Stomach smooth muscle (tissue), 2 donors: ENCODE measurements at regions not wholly inside any gene's neighbourhood (a gene's known extent, or its start where the extent isn't known, plus 50 kb on each side); places are given as distances from the start of the nearest gene placed in this dataset.
"Not testable (repeated sequence)": the region's sequence is repeated elsewhere in the genome, so short reads cannot be mapped to it uniquely, and the experiment has no call there.

Experiments used
- H3K27ac ChIP-seq: one replicate; pipeline ENCODE4 v1.7.0; 2013; ENCODE audit warnings: mild to moderate bottlenecking, low read length, inconsistent platforms
- H3K27me3 ChIP-seq, 2 donors: one replicate each; pipeline ENCODE4 v1.7.0; 2013; ENCODE audit warnings: low read length in 2 of 2; ENCODE audit not compliant: insufficient read depth in 2 of 2, control insufficient read depth in 1 of 2
- H3K36me3 ChIP-seq, 2 donors: one replicate each; pipeline ENCODE4 v1.7.0; 2013; ENCODE audit warnings: low read length in 2 of 2; ENCODE audit not compliant: control insufficient read depth in 2 of 2, insufficient read depth in 2 of 2
- H3K4me1 ChIP-seq: one replicate; pipeline ENCODE4 v1.7.0; 2013; ENCODE audit warnings: low read length; ENCODE audit not compliant: control insufficient read depth, insufficient read depth
- H3K4me3 ChIP-seq, 2 donors: one replicate each; pipeline ENCODE4 v1.7.0; 2013; ENCODE audit warnings: low read length in 2 of 2
- H3K9ac ChIP-seq, 2 donors: one replicate each; pipeline ENCODE4 v1.7.0; 2013; ENCODE audit warnings: low read length in 2 of 2, mild to moderate bottlenecking in 1 of 2
- H3K9me3 ChIP-seq, 2 donors: one replicate each; pipeline ENCODE4 v1.7.0; 2013; ENCODE audit warnings: low read length in 2 of 2; ENCODE audit not compliant: control insufficient read depth in 2 of 2
- donor health status: healthy.
- donor health status: Pancreatic carcinoma.

DNA sequence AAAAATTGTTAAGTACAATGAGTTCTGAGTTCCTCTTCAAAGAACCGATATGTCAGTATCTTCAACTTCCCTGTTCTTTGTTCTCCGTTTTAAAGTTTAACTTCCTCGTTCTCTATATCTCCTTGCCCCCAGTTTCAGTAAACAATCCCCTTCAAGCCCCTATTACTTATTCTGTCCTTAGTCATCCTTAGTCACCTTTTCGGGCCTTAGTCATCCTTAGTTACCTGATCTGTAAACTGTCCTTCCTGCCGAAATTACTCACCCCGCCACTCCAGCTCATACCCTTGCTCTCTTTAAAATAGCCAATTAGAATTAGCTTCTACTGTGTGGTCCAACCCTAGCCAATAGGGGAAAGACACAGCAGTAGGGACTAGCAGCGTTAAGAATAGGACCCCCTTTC, 1165.6 kb downstream of the NSUN3 start:
- Histone ChIP-seq H3K9me3 (no peaks in the 10 kb centered on the region), H3K27ac (no peak overlapping the region), H3K27me3 (no peaks in the 10 kb centered on the region), H3K4me3 (no peak overlapping the region), H3K36me3 (no peaks in the 10 kb centered on the region), H3K9ac (no peak overlapping the region), H3K4me1 (no peaks in the 10 kb centered on the region)

DNA sequence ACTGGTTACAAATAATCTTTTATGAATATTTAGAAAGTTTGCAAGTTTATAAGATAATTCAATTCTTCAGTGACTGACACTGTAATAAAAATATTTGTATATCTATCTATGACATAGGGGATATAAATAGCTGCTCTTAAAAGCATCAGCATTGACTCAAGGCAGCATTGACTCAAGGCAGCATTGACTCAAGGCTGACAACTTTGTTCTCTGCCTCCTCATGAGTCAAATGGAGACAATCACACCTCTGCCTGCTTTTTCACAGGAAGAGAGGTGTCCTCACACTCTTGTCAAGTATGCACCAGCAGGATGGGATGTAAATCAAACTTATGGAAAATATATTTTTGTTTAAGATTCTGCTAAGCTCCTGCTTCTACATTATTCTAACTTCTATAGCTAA, 1173.1 kb downstream of the NSUN3 start:
- H3K4me1 ChIP-seq: no peaks in the 10 kb centered on the region
- H3K27me3 ChIP-seq: no peaks in the 10 kb centered on the region
- no peaks in the 10 kb centered on the region for H3K36me3 ChIP-seq
- H3K27ac ChIP-seq: no peak overlapping the region
- no peak overlapping the region for H3K9ac ChIP-seq
- no peaks in the 10 kb centered on the region for H3K9me3 ChIP-seq
- H3K4me3 ChIP-seq: no peak overlapping the region

DNA sequence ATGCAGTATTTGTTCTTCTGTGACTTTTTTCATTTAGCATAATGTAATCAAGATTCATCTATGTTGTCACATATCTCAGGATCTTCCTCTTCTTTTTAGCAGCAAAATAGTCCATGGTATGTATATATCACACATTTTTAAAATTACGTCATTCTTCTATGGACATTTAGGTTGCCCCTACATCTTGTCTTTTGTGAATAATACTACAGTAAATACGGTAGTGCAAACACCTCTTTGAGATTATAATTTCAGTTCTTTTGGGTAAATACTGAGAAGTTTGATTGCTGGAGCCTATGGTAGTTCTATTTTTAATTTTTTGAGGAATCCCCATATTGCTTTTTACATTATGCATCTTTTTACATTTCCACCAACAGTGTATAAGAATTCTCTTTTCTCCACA, 1174.9 kb downstream of the NSUN3 start:
- Histone ChIP-seq H3K27me3 (no peaks in the 10 kb centered on the region), H3K27ac (no peak overlapping the region), H3K4me3 (no peak overlapping the region), H3K36me3 (no peaks in the 10 kb centered on the region), H3K9ac (no peak overlapping the region), H3K4me1 (no peaks in the 10 kb centered on the region), H3K9me3 (no peaks in the 10 kb centered on the region)

DNA sequence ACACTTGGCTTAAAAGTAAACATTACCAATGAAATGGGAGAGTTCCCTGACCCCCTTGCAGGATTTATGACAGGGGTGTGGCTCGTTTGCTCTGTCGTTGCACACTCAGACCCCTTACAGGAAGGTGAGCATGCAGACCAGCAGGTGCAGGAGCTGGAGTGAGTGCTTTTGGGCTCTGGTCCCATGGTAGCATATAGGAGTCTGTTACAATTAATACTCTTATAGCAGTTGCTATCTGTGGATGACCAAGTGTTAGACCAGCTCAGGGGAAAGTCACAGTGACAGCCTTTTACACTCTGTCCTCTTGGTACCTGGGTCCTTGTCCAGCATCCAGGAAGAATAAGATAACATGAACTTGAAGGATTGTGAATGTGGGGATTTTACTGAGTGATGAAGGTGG, 1177.5 kb downstream of the NSUN3 start:
- Histone ChIP-seq H3K27ac (no peak overlapping the region), H3K36me3 (no peaks in the 10 kb centered on the region), H3K27me3 (no peaks in the 10 kb centered on the region), H3K4me3 (no peak overlapping the region), H3K9me3 (no peaks in the 10 kb centered on the region), H3K4me1 (no peaks in the 10 kb centered on the region), H3K9ac (no peak overlapping the region)

DNA sequence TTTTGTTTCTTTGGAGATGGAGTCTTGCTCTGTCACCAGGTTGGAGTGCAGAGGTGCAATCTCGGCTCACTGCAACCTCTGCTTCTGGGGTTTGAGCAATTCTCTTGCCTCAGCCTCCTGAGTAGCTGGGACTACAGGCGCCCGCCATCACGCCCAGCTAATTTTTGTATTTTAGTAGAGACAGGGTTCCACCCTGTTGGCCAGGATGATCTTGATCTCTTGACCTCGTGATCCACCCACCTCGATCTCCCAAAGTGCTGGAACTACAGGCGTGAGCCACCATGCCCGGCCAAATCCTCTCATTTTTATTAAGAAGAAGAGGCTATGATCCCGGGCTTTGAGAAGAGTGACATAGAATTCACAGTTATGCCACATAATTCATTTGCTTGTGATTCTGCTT, 1178.4 kb downstream of the NSUN3 start:
- not testable (repeated sequence) for H3K27me3 ChIP-seq, H3K9me3 ChIP-seq, H3K4me1 ChIP-seq, H3K4me3 ChIP-seq, H3K27ac ChIP-seq, H3K9ac ChIP-seq, H3K36me3 ChIP-seq

DNA sequence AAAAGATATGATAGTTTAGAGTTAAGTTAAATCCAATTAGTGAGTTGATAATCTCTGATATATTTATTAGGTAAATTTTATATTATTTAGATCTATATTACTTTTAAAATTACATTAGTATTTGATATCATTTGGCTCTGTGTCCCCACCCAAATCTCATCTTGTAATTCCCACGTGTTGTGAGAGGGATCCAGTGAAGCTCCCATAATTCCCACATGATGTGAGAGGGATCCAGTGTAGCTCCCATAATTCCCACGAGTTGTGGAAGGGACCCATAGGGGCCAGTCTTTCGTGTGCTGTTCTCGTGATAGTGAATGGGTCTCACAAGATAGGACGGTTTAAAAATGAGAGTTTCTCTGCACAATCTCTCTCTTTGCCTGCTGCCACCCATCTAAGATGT, 1183.6 kb downstream of the NSUN3 start:
- H3K4me3 ChIP-seq: no peak overlapping the region
- H3K36me3 ChIP-seq: no peaks in the 10 kb centered on the region
- H3K9ac ChIP-seq: no peak overlapping the region
- no peaks in the 10 kb centered on the region for H3K9me3 ChIP-seq
- no peaks in the 10 kb centered on the region for H3K27me3 ChIP-seq
- no peaks in the 10 kb centered on the region for H3K4me1 ChIP-seq
- H3K27ac ChIP-seq: no peak overlapping the region

DNA sequence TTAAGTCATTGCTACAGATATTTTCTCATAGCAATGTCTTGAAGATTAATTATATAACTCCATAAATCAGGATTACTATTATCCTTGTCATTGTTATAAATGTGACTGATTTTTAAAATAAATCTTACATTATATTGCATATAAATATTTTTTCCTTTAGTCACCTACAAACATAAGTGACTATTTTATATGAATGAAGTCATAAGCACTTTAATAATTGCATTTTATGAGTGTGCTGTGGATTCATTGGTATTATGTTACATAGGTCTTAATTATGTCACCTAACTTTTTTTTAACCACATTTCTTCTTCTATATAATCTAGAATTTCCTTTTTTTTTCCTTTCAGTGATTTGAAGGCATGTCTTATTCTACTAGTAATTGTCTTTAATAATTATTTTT, 1191.2 kb downstream of the NSUN3 start:
- H3K27me3 ChIP-seq: no peaks in the 10 kb centered on the region
- H3K4me1 ChIP-seq: no peaks in the 10 kb centered on the region
- H3K9ac ChIP-seq: no peak overlapping the region
- no peak overlapping the region for H3K4me3 ChIP-seq
- H3K36me3 ChIP-seq: no peaks in the 10 kb centered on the region
- H3K9me3 ChIP-seq: no peaks in the 10 kb centered on the region
- H3K27ac ChIP-seq: no peak overlapping the region

DNA sequence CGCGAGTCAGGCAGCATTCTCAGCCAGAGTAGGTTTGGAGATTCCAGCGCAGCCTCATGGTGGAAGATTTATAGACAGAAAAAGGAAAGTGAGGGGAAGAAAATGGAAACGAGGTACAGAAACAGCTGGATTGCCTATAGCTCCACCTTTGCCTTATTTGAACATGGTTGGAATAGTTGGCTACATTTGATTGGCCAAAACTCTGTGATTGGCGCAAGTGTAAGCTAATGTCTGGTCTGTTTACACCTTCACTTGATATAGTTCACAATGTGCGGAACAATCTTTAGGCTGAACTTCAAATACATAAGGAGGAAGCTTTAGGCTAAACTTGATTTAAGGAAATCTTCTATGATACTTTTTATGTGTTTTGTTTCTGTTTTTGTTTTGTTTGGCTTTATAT, 1191.9 kb downstream of the NSUN3 start:
- Histone ChIP-seq H3K4me1 (no peaks in the 10 kb centered on the region), H3K27ac (no peak overlapping the region), H3K4me3 (no peak overlapping the region), H3K9me3 (no peaks in the 10 kb centered on the region), H3K9ac (no peak overlapping the region), H3K27me3 (no peaks in the 10 kb centered on the region), H3K36me3 (no peaks in the 10 kb centered on the region)

DNA sequence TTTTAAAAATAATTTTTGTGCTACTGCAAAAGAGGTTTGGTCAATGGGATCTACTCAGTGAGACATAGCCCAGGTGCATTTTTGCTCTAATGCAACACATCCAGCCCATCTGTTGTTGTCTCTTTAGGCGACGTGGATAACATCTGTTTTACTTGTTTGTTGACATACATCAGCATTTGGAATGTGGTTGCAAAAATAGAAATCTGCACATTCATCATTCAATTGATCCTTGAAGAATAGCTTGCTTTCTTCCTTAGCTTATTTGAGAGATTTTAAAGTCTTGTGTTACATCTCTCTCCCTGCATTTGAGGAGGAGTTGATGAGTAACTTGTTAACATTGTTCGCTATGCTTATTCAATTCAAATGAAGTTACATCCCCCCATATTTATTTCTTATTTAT, 1202.3 kb downstream of the NSUN3 start:
- no peak overlapping the region for H3K4me3 ChIP-seq
- no peaks in the 10 kb centered on the region for H3K27me3 ChIP-seq
- H3K36me3 ChIP-seq: no peaks in the 10 kb centered on the region
- no peaks in the 10 kb centered on the region for H3K9me3 ChIP-seq
- no peak overlapping the region for H3K27ac ChIP-seq
- H3K4me1 ChIP-seq: no peaks in the 10 kb centered on the region
- no peak overlapping the region for H3K9ac ChIP-seq

DNA sequence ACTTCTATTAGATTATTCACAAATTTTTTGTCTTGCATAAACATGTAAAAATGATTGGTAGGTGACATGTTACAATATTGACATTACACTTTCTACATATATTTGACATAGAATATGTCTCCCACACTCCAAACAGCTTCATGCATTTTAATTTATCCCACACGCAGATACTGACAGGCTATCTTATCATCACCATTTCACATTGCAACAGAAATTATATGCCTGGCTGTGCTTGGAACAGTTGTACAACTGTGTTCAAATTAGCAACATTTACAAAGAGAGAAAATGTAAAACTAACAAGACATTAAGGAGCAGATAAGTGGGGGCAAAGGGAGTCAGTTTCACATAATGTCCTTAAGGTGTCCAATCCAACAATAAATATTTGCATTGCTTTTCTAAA, 1208.5 kb downstream of the NSUN3 start:
- Histone ChIP-seq H3K36me3 (no peaks in the 10 kb centered on the region), H3K4me1 (no peaks in the 10 kb centered on the region), H3K27ac (no peak overlapping the region), H3K9me3 (no peaks in the 10 kb centered on the region), H3K4me3 (no peak overlapping the region), H3K9ac (no peak overlapping the region), H3K27me3 (no peaks in the 10 kb centered on the region)

DNA sequence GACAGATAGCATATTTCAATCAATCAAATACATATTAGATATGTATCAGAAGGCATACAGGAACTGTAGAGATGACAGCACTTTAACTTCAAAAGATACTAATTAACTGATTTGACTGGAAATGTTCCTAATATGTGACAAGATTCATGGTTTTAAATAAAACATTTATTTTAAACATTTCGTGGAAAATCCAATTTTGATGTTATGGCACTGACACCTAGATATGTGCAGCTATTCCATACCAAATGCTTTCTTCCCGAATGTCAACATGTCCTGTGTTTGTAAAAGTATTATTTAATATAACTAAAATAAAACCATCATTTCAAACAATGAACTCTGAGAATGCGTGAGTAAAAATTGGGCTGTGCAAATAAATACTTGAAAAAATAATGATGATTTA, 1209.3 kb downstream of the NSUN3 start:
- Histone ChIP-seq H3K36me3 (no peaks in the 10 kb centered on the region), H3K4me3 (no peak overlapping the region), H3K27ac (no peak overlapping the region), H3K9ac (no peak overlapping the region), H3K4me1 (no peaks in the 10 kb centered on the region), H3K27me3 (no peaks in the 10 kb centered on the region), H3K9me3 (no peaks in the 10 kb centered on the region)

DNA sequence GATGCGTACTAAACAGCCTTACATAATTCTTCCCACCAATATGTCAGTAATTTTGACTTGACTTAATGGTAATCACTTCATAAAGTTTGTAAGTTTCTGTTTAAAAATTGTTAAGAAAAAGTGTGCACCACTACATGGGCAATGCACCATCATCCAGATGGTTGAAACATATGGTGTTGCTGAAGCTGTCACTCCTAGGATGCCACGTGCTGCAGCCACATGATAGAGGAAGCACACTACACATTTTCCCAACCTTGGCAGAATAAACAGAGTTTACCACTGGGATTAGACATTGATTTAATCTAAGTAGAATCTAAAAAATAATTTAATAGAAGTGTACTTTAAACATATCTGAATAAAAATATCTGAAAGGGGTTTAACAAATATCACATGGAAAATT, 1209.9 kb downstream of the NSUN3 start:
- H3K4me1 ChIP-seq: no peaks in the 10 kb centered on the region
- no peak overlapping the region for H3K4me3 ChIP-seq
- no peak overlapping the region for H3K9ac ChIP-seq
- H3K9me3 ChIP-seq: no peaks in the 10 kb centered on the region
- H3K27me3 ChIP-seq: no peaks in the 10 kb centered on the region
- no peak overlapping the region for H3K27ac ChIP-seq
- H3K36me3 ChIP-seq: no peaks in the 10 kb centered on the region
